WTC11 (cell line): ENCODE measurements at regions not wholly inside any gene's neighbourhood (a gene's known extent, or its start where the extent isn't known, plus 50 kb on each side); places are given as distances from the start of the nearest gene placed in this dataset.

ENCODE experiments used
- E2F4 ChIP-seq: sonication (generic); formaldehyde crosslinking; IDR thresholded peaks from 2 replicates; pipeline ENCODE4 v1.8.1; 2022; ENCODE audit warnings: low read depth, mild to moderate bottlenecking, moderate library complexity, missing genetic modification reagents, borderline replicate concordance
- GABPB1 ChIP-seq: sonication (generic); formaldehyde crosslinking; IDR thresholded peaks from 2 replicates; pipeline ENCODE4 v1.8.1; 2023; ENCODE audit warnings: mild to moderate bottlenecking, missing genetic modification reagents
- JUN ChIP-seq: sonication (generic); formaldehyde crosslinking; IDR thresholded peaks from 2 replicates; pipeline ENCODE4 v1.8.0; 2023; ENCODE audit warnings: mild to moderate bottlenecking, missing genetic modification reagents
- KAT7 ChIP-seq: sonication (generic); formaldehyde crosslinking; IDR thresholded peaks from 2 replicates; pipeline ENCODE4 v1.8.1; 2023; ENCODE audit warnings: missing genetic modification reagents, mild to moderate bottlenecking, borderline replicate concordance
- RELA ChIP-seq: sonication (generic); formaldehyde crosslinking; IDR thresholded peaks from 2 replicates; pipeline ENCODE4 v1.8.1; 2022; ENCODE audit warnings: missing genetic modification reagents, mild to moderate bottlenecking, borderline replicate concordance
- SMAD3 ChIP-seq: sonication (generic); formaldehyde crosslinking; IDR thresholded peaks from 2 replicates; pipeline ENCODE4 v1.8.0; 2022; ENCODE audit warnings: missing genetic modification reagents, mild to moderate bottlenecking, borderline replicate concordance
- SP1 ChIP-seq: sonication (generic); formaldehyde crosslinking; conservative IDR thresholded peaks from 2 replicates; pipeline ENCODE4 v1.8.1; 2022; ENCODE audit warnings: missing genetic modification reagents
- TEAD4 ChIP-seq: sonication (generic); formaldehyde crosslinking; IDR thresholded peaks from 2 replicates; pipeline ENCODE4 v1.8.0; 2022; ENCODE audit warnings: mild to moderate bottlenecking, missing genetic modification reagents
- TF ChIP-seq, protein P1 (sequence below): sonication (generic); formaldehyde crosslinking; IDR thresholded peaks from 2 replicates; pipeline ENCODE4 v1.8.0; 2023; ENCODE audit warnings: mild to moderate bottlenecking, missing genetic modification reagents
- TF ChIP-seq, protein P2 (sequence below): sonication (generic); formaldehyde crosslinking; IDR thresholded peaks from 2 replicates; pipeline ENCODE4 v1.8.1; 2022; ENCODE audit warnings: low read depth, missing genetic modification reagents, borderline replicate concordance
- TF ChIP-seq, protein P3 (sequence below): fragments of 200-600 bp; IDR thresholded peaks from 2 replicates; pipeline ENCODE4 v1.8.0; 2022; ENCODE audit warnings: antibody characterized with exemption
- TF ChIP-seq, protein P4 (sequence below): fragments of 250-450 bp; sonication (Bioruptor Pico); IDR thresholded peaks from 2 replicates; pipeline ENCODE4 v1.9.0; 2021; ENCODE audit warnings: mild to moderate bottlenecking

- TF ChIP-seq JUN (CRISPR knock-in tag) (no peak), SMAD3 (CRISPR knock-in tag) (no peak), TEAD4 (CRISPR knock-in tag) (no peak), E2F4 (CRISPR knock-in tag) (no peak), SP1 (CRISPR knock-in tag) (no peak), KAT7 (no peak), GABPB1 (CRISPR knock-in tag) (no peak), RELA (no peak)
- TF ChIP-seq, protein P1, sequence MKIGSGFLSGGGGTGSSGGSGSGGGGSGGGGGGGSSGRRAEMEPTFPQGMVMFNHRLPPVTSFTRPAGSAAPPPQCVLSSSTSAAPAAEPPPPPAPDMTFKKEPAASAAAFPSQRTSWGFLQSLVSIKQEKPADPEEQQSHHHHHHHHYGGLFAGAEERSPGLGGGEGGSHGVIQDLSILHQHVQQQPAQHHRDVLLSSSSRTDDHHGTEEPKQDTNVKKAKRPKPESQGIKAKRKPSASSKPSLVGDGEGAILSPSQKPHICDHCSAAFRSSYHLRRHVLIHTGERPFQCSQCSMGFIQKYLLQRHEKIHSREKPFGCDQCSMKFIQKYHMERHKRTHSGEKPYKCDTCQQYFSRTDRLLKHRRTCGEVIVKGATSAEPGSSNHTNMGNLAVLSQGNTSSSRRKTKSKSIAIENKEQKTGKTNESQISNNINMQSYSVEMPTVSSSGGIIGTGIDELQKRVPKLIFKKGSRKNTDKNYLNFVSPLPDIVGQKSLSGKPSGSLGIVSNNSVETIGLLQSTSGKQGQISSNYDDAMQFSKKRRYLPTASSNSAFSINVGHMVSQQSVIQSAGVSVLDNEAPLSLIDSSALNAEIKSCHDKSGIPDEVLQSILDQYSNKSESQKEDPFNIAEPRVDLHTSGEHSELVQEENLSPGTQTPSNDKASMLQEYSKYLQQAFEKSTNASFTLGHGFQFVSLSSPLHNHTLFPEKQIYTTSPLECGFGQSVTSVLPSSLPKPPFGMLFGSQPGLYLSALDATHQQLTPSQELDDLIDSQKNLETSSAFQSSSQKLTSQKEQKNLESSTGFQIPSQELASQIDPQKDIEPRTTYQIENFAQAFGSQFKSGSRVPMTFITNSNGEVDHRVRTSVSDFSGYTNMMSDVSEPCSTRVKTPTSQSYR (CRISPR knock-in tag) = no peak
- TF ChIP-seq, protein P2, sequence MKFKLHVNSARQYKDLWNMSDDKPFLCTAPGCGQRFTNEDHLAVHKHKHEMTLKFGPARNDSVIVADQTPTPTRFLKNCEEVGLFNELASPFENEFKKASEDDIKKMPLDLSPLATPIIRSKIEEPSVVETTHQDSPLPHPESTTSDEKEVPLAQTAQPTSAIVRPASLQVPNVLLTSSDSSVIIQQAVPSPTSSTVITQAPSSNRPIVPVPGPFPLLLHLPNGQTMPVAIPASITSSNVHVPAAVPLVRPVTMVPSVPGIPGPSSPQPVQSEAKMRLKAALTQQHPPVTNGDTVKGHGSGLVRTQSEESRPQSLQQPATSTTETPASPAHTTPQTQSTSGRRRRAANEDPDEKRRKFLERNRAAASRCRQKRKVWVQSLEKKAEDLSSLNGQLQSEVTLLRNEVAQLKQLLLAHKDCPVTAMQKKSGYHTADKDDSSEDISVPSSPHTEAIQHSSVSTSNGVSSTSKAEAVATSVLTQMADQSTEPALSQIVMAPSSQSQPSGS = no peak
- TF ChIP-seq, protein P3, sequence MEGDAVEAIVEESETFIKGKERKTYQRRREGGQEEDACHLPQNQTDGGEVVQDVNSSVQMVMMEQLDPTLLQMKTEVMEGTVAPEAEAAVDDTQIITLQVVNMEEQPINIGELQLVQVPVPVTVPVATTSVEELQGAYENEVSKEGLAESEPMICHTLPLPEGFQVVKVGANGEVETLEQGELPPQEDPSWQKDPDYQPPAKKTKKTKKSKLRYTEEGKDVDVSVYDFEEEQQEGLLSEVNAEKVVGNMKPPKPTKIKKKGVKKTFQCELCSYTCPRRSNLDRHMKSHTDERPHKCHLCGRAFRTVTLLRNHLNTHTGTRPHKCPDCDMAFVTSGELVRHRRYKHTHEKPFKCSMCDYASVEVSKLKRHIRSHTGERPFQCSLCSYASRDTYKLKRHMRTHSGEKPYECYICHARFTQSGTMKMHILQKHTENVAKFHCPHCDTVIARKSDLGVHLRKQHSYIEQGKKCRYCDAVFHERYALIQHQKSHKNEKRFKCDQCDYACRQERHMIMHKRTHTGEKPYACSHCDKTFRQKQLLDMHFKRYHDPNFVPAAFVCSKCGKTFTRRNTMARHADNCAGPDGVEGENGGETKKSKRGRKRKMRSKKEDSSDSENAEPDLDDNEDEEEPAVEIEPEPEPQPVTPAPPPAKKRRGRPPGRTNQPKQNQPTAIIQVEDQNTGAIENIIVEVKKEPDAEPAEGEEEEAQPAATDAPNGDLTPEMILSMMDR = no peak
- TF ChIP-seq, protein P4, sequence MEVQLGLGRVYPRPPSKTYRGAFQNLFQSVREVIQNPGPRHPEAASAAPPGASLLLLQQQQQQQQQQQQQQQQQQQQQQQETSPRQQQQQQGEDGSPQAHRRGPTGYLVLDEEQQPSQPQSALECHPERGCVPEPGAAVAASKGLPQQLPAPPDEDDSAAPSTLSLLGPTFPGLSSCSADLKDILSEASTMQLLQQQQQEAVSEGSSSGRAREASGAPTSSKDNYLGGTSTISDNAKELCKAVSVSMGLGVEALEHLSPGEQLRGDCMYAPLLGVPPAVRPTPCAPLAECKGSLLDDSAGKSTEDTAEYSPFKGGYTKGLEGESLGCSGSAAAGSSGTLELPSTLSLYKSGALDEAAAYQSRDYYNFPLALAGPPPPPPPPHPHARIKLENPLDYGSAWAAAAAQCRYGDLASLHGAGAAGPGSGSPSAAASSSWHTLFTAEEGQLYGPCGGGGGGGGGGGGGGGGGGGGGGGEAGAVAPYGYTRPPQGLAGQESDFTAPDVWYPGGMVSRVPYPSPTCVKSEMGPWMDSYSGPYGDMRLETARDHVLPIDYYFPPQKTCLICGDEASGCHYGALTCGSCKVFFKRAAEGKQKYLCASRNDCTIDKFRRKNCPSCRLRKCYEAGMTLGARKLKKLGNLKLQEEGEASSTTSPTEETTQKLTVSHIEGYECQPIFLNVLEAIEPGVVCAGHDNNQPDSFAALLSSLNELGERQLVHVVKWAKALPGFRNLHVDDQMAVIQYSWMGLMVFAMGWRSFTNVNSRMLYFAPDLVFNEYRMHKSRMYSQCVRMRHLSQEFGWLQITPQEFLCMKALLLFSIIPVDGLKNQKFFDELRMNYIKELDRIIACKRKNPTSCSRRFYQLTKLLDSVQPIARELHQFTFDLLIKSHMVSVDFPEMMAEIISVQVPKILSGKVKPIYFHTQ (CRISPR knock-in tag) = no peak
Measured at GRCh38 chr3:104629038-104629437, 737.7 kb upstream of the ALCAM start.
